ENCODE measurements at regions not wholly inside any gene's neighbourhood (a gene's known extent, or its start where the extent isn't known, plus 50 kb on each side); places are given as distances from the start of the nearest gene placed in this dataset.

DNA sequence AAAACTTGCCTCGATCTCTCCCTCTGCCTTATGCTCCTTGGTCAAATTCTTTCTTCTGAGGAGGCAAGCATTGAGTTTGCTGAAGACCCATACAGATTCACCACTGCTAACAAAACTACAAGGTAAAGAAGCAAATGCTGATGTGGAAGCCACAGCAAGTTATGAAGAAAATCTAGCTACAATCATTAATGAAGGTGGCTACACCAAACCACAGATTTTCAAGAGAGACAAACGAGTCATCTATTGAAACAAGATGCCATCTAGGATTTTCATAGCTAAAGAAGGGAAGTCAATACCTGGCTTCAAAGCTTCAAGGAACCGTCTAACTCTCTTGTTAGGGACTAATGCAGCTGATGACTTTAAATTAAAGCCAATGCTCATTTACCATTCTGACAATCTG lies 203.2 kb downstream of the METTL4 start:
- Histone ChIP-seq H3K4me2 (ENCODE audit: insufficient read depth, low read length) (no peak overlapping the region), H3K9ac (ENCODE audit: low read depth, low read length) (no peak overlapping the region), H3K27me3 (ENCODE audit: insufficient read depth, low read length, poor library complexity) (peaks cover 4% of the 10 kb centered on the region), H3K79me2 (ENCODE audit: insufficient read depth, low read length) (no peaks in the 10 kb centered on the region), H2AFZ (ENCODE audit: low read depth, low read length) (no peak overlapping the region), H4K20me1 (ENCODE audit: insufficient read depth, low read length) (no peaks in the 10 kb centered on the region), H3K4me3 (ENCODE audit: low read depth in 1 of 2, low read length in 2 of 2) (no peak overlapping the region), H3K27ac (ENCODE audit: low read length) (no peak overlapping the region), H3K36me3 (ENCODE audit: insufficient read depth, low read length) (no peaks in the 10 kb centered on the region), H3K4me1 (ENCODE audit: insufficient read depth, low read length) (no peaks in the 10 kb centered on the region), H3K9me3 (ENCODE audit: insufficient read depth, low read length, severe bottlenecking) (no peaks in the 10 kb centered on the region)
- no peak for TF ChIP-seq EZH2 (IDR thresholded peaks at IDR 0.05; ENCODE audit: borderline replicate concordance, low read depth, low read length, severe bottlenecking)
- TF ChIP-seq, protein P1, sequence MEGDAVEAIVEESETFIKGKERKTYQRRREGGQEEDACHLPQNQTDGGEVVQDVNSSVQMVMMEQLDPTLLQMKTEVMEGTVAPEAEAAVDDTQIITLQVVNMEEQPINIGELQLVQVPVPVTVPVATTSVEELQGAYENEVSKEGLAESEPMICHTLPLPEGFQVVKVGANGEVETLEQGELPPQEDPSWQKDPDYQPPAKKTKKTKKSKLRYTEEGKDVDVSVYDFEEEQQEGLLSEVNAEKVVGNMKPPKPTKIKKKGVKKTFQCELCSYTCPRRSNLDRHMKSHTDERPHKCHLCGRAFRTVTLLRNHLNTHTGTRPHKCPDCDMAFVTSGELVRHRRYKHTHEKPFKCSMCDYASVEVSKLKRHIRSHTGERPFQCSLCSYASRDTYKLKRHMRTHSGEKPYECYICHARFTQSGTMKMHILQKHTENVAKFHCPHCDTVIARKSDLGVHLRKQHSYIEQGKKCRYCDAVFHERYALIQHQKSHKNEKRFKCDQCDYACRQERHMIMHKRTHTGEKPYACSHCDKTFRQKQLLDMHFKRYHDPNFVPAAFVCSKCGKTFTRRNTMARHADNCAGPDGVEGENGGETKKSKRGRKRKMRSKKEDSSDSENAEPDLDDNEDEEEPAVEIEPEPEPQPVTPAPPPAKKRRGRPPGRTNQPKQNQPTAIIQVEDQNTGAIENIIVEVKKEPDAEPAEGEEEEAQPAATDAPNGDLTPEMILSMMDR (IDR thresholded peaks at IDR 0.05; ENCODE audit: borderline replicate concordance, extremely low read depth, low read length, poor library complexity, severe bottlenecking) = no peak
- no peak for DNase-seq
- no peak for ATAC-seq (ENCODE audit: insufficient read depth, low read depth)

DNA sequence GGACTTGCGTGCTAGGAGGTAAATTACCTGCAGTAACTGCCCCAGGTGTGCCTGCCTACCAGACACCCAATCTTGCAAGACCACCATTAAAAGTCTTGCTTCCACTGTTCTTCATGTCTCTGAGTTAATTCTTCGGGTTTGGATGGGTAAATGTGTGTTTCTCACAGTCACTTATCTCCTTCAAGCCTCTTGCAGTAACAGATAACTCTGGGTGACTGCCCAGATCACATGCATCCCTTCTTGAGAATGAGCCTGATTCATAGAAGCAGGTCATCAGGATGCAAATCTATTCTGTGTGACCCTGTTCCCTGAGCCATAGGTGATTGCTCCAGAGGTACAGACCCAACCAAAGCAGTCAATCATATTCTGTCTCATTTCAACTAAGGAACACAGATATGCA lies 194.6 kb downstream of the METTL4 start:
- Histone ChIP-seq H3K27me3 (ENCODE audit: insufficient read depth, low read length, poor library complexity) (peaks cover 10% of the 10 kb centered on the region), H3K36me3 (ENCODE audit: insufficient read depth, low read length) (no peaks in the 10 kb centered on the region), H3K9ac (ENCODE audit: low read depth, low read length) (no peak overlapping the region), H3K4me3 (ENCODE audit: low read depth in 1 of 2, low read length in 2 of 2) (no peak overlapping the region), H3K9me3 (ENCODE audit: insufficient read depth, low read length, severe bottlenecking) (no peaks in the 10 kb centered on the region), H3K4me1 (ENCODE audit: insufficient read depth, low read length) (no peaks in the 10 kb centered on the region), H3K27ac (ENCODE audit: low read length) (no peak overlapping the region), H3K79me2 (ENCODE audit: insufficient read depth, low read length) (no peaks in the 10 kb centered on the region), H2AFZ (ENCODE audit: low read depth, low read length) (no peak overlapping the region), H3K4me2 (ENCODE audit: insufficient read depth, low read length) (no peak overlapping the region), H4K20me1 (ENCODE audit: insufficient read depth, low read length) (no peaks in the 10 kb centered on the region)
- DNase-seq = no peak
- TF ChIP-seq, protein P1 (IDR thresholded peaks at IDR 0.05; ENCODE audit: borderline replicate concordance, extremely low read depth, low read length, poor library complexity, severe bottlenecking) = no peak
- no peak for TF ChIP-seq EZH2 (IDR thresholded peaks at IDR 0.05; ENCODE audit: borderline replicate concordance, low read depth, low read length, severe bottlenecking)
- no peak for ATAC-seq (ENCODE audit: insufficient read depth, low read depth)

DNA sequence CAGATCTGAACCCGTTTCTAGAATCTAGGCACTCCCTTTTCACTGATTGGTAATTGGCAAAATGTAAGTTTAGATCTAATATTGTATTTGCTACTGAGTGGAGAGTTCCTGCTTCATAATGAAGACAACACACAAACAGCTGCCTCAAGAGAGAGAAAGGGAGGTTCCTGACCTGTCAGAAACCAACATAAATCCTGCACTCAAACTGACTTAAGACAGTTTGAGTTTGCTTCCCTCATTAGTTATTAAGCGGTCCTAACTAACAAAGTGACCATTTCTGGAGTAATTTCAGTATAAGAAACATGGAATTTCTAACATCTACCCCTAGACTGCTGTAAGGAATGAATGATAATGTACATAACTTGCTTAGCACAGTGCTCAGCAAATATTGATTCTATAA lies 191.2 kb downstream of the METTL4 start:
- no peak overlapping the region for H3K9ac ChIP-seq (ENCODE audit: low read depth, low read length)
- no peak overlapping the region for H3K4me3 ChIP-seq (ENCODE audit: low read depth in 1 of 2, low read length in 2 of 2)
- H2AFZ ChIP-seq (ENCODE audit: low read depth, low read length) = no peak overlapping the region
- H3K4me2 ChIP-seq (ENCODE audit: insufficient read depth, low read length) = no peak overlapping the region
- no peak overlapping the region for H3K27ac ChIP-seq (ENCODE audit: low read length)
- ATAC-seq (ENCODE audit: insufficient read depth, low read depth) (no peak), DNase-seq (no peak)
- no peaks in the 10 kb centered on the region for H3K79me2 ChIP-seq (ENCODE audit: insufficient read depth, low read length)
- H3K27me3 ChIP-seq (ENCODE audit: insufficient read depth, low read length, poor library complexity) = peaks cover 10% of the 10 kb centered on the region
- no peak for TF ChIP-seq EZH2 (IDR thresholded peaks at IDR 0.05; ENCODE audit: borderline replicate concordance, low read depth, low read length, severe bottlenecking)
- TF ChIP-seq, protein P1 (IDR thresholded peaks at IDR 0.05; ENCODE audit: borderline replicate concordance, extremely low read depth, low read length, poor library complexity, severe bottlenecking) = no peak
- H3K4me1 ChIP-seq (ENCODE audit: insufficient read depth, low read length) = no peaks in the 10 kb centered on the region
- no peaks in the 10 kb centered on the region for H4K20me1 ChIP-seq (ENCODE audit: insufficient read depth, low read length)
- no peaks in the 10 kb centered on the region for H3K36me3 ChIP-seq (ENCODE audit: insufficient read depth, low read length)
- no peaks in the 10 kb centered on the region for H3K9me3 ChIP-seq (ENCODE audit: insufficient read depth, low read length, severe bottlenecking)

DNA sequence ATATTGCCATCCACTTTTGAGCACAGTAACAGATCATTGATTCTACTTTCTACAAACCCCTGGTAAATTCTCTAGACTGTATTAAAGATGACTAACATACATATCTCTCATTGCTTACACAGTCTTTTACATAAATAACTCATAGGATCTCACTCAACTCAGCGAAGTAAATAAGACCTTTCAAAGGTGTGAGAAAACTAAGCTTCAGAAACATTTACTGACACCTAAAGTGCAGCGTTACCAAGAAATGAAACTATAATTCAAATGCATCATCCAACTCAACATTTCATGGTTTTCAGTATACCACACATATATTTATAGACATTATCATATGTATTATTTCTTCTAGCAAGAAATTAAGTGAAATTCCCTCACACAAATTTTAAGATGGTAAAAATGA lies 189.8 kb downstream of the METTL4 start:
- no peaks in the 10 kb centered on the region for H3K4me1 ChIP-seq (ENCODE audit: insufficient read depth, low read length)
- no peaks in the 10 kb centered on the region for H3K79me2 ChIP-seq (ENCODE audit: insufficient read depth, low read length)
- no peak for ATAC-seq (ENCODE audit: insufficient read depth, low read depth)
- no peak overlapping the region for H3K4me2 ChIP-seq (ENCODE audit: insufficient read depth, low read length)
- H3K36me3 ChIP-seq (ENCODE audit: insufficient read depth, low read length) = no peaks in the 10 kb centered on the region
- no peak overlapping the region for H3K27ac ChIP-seq (ENCODE audit: low read length)
- H3K4me3 ChIP-seq (ENCODE audit: low read depth in 1 of 2, low read length in 2 of 2) = no peak overlapping the region
- H4K20me1 ChIP-seq (ENCODE audit: insufficient read depth, low read length) = no peaks in the 10 kb centered on the region
- no peak overlapping the region for H2AFZ ChIP-seq (ENCODE audit: low read depth, low read length)
- peaks cover 10% of the 10 kb centered on the region for H3K27me3 ChIP-seq (ENCODE audit: insufficient read depth, low read length, poor library complexity)
- H3K9ac ChIP-seq (ENCODE audit: low read depth, low read length) = no peak overlapping the region
- TF ChIP-seq, protein P1 (IDR thresholded peaks at IDR 0.05; ENCODE audit: borderline replicate concordance, extremely low read depth, low read length, poor library complexity, severe bottlenecking) = no peak
- no peak for TF ChIP-seq EZH2 (IDR thresholded peaks at IDR 0.05; ENCODE audit: borderline replicate concordance, low read depth, low read length, severe bottlenecking)
- no peaks in the 10 kb centered on the region for H3K9me3 ChIP-seq (ENCODE audit: insufficient read depth, low read length, severe bottlenecking)
- no peak for DNase-seq

Data from DND-41 (cell line).